Neural progenitor cell (in vitro differentiated cells): ENCODE measurements at regions not wholly inside any gene's neighbourhood (a gene's known extent, or its start where the extent isn't known, plus 50 kb on each side); places are given as distances from the start of the nearest gene placed in this dataset.

Experiments
- DNase-seq: peaks from one replicate; pipeline ENCODE4 v3.0.0-alpha.2; 2016; ENCODE audit warnings: low spot score
- H2AFZ ChIP-seq: fragments of 200-600 bp; sonication (generic); replicated peaks from 2 replicates; pipeline ENCODE4 v1.6.1; 2016; ENCODE audit warnings: antibody characterized with exemption
- H3F3A ChIP-seq: fragments of 200-600 bp; sonication (generic); 2 replicates; pipeline ENCODE4 v1.6.1; 2016; ENCODE audit warnings: antibody characterized with exemption, low read depth
- H3K27ac ChIP-seq: fragments of 200-600 bp; sonication (generic); 2 replicates; pipeline ENCODE4 v1.5.1; 2016; ENCODE audit warnings: mild to moderate bottlenecking
- H3K27me3 ChIP-seq: fragments of 200-600 bp; sonication (generic); 2 replicates; pipeline ENCODE4 v1.6.1; 2016; ENCODE audit warnings: mild to moderate bottlenecking, moderate library complexity
- H3K36me3 ChIP-seq: fragments of 200-600 bp; sonication (generic); 2 replicates; pipeline ENCODE4 v1.5.1; 2016
- H3K4me1 ChIP-seq: fragments of 200-600 bp; sonication (generic); 2 replicates; pipeline ENCODE4 v1.6.1; 2016; ENCODE audit warnings: mixed run types
- H3K4me2 ChIP-seq: fragments of 200-600 bp; sonication (generic); 2 replicates; pipeline ENCODE4 v1.6.1; 2016
- H3K4me3 ChIP-seq: fragments of 200-600 bp; sonication (generic); 2 replicates; pipeline ENCODE4 v1.5.1; 2016
- H3K79me2 ChIP-seq: fragments of 200-600 bp; sonication (generic); 2 replicates; pipeline ENCODE4 v1.6.1; 2016; ENCODE audit warnings: low read depth
- H3K9ac ChIP-seq: fragments of 200-600 bp; sonication (generic); 2 replicates; pipeline ENCODE4 v1.6.1; 2016
- H3K9me3 ChIP-seq: fragments of 200-600 bp; sonication (generic); 2 replicates; pipeline ENCODE4 v1.5.1; 2016; ENCODE audit warnings: low read depth
- H4K20me1 ChIP-seq: fragments of 200-600 bp; sonication (generic); 2 replicates; pipeline ENCODE4 v1.6.1; 2016; ENCODE audit warnings: low read depth
- H3K27ac Mint-ChIP-seq: 3 replicates; pipeline ENCODE4 v1.8.0; 2021; ENCODE audit warnings: mixed read lengths
- H3K27me3 Mint-ChIP-seq: 2 replicates; pipeline ENCODE4 v1.8.0; 2022; ENCODE audit warnings: low read depth, mild to moderate bottlenecking, inconsistent platforms, moderate library complexity, mixed read lengths; ENCODE audit not compliant: insufficient read depth
- H3K36me3 Mint-ChIP-seq: 3 replicates; pipeline ENCODE4 v1.8.0; 2021; ENCODE audit warnings: mixed read lengths
- H3K4me1 Mint-ChIP-seq: 3 replicates; pipeline ENCODE4 v1.8.0; 2021; ENCODE audit warnings: mixed read lengths
- H3K4me3 Mint-ChIP-seq: 3 replicates; pipeline ENCODE4 v1.8.0; 2021; ENCODE audit warnings: mild to moderate bottlenecking, moderate library complexity, mixed read lengths
- H3K9me3 Mint-ChIP-seq: 3 replicates; pipeline ENCODE4 v1.8.0; 2020; ENCODE audit warnings: mixed read lengths
- EZH2 ChIP-seq: fragments of 200-600 bp; sonication (generic); IDR thresholded peaks from 2 replicates; pipeline ENCODE4 v1.6.1; 2017; ENCODE audit warnings: antibody characterized with exemption, mild to moderate bottlenecking, moderate library complexity
- EZH2phosphoT487 ChIP-seq: fragments of 200-600 bp; sonication (generic); IDR thresholded peaks from 2 replicates; pipeline ENCODE4 v1.6.1; 2017; ENCODE audit warnings: antibody characterized with exemption
- TF ChIP-seq, protein P1 (sequence below): fragments of 200-600 bp; sonication (generic); IDR thresholded peaks from 2 replicates; pipeline ENCODE4 v1.5.1; 2017; ENCODE audit warnings: antibody characterized with exemption, mild to moderate bottlenecking

DNA sequence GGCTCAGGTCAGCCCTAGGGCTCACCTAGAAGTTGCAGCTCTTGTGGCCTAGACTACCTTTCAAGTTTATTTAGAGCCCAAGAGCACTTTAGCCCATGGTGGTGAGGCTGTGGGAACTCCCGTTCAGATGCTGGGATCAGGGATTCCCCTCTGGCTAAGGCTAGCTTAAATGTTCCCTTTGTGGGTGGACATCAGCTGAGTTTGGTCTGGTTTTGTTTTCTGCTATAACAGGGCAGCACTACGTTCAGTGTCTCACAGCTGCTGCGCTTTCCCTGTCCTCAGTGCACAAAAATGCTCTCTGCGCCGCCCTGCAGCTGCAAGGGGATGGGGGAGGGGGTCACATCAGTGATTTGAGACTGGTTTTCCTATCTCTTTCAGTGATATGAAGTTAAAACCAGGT lies 170.5 kb upstream of the KCNJ3 start:
- H3K9me3 ChIP-seq, result no peaks in the 10 kb centered on the region
- no peaks in the 10 kb centered on the region for H3K79me2 ChIP-seq
- Mint-ChIP-seq H3K4me1 (no peaks in the 10 kb centered on the region), H3K27me3 (peaks cover 2% of the 10 kb centered on the region), H3K27ac (no peak overlapping the region), H3K4me3 (no peak overlapping the region), H3K9me3 (no peaks in the 10 kb centered on the region), H3K36me3 (no peaks in the 10 kb centered on the region)
- H4K20me1 ChIP-seq, result no peaks in the 10 kb centered on the region
- no peak overlapping the region for H3K9ac ChIP-seq
- H3K36me3 ChIP-seq, result no peaks in the 10 kb centered on the region
- H3F3A ChIP-seq, result no peaks in the 10 kb centered on the region
- H2AFZ ChIP-seq, result no peak overlapping the region
- H3K4me3 ChIP-seq, result no peak overlapping the region
- H3K27me3 ChIP-seq, result no peaks in the 10 kb centered on the region
- no peak for DNase-seq
- no peak overlapping the region for H3K27ac ChIP-seq
- H3K4me1 ChIP-seq, result no peaks in the 10 kb centered on the region
- TF ChIP-seq EZH2 (no peak), EZH2phosphoT487 (no peak)
- H3K4me2 ChIP-seq, result no peak overlapping the region

DNA sequence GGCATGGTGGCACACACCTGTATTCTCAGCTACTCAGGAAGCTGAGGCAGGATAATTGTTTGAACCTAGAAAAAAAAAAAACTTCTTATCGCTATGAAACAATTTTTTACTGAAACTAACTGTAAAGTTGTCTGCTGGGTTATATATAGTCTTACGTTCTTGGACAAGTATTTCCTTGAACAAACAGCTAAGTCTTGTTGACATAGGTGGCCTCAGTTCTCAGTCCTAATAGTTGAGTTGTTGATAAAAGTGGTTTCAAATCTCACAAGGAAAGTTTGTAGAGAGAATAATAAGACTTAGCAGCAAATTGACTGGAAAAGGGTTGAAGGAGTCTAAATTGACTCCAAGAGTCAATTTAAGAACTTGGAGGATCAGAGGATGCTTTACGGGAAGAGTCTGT lies 166.5 kb upstream of the KCNJ3 start:
- no peaks in the 10 kb centered on the region for H3K9me3 Mint-ChIP-seq
- Histone ChIP-seq H3K9me3 (no peaks in the 10 kb centered on the region), H3F3A (no peaks in the 10 kb centered on the region), H3K36me3 (no peaks in the 10 kb centered on the region), H3K27ac (no peak overlapping the region), H3K4me3 (no peak overlapping the region), H2AFZ (no peak overlapping the region), H3K27me3 (no peaks in the 10 kb centered on the region), H3K79me2 (no peaks in the 10 kb centered on the region), H3K4me1 (no peaks in the 10 kb centered on the region), H3K4me2 (no peak overlapping the region), H3K9ac (no peak overlapping the region), H4K20me1 (no peaks in the 10 kb centered on the region)
- no peak overlapping the region for H3K27ac Mint-ChIP-seq
- H3K4me1 Mint-ChIP-seq, result no peaks in the 10 kb centered on the region
- no peaks in the 10 kb centered on the region for H3K36me3 Mint-ChIP-seq
- TF ChIP-seq EZH2 (no peak), EZH2phosphoT487 (no peak)
- TF ChIP-seq, protein P1, sequence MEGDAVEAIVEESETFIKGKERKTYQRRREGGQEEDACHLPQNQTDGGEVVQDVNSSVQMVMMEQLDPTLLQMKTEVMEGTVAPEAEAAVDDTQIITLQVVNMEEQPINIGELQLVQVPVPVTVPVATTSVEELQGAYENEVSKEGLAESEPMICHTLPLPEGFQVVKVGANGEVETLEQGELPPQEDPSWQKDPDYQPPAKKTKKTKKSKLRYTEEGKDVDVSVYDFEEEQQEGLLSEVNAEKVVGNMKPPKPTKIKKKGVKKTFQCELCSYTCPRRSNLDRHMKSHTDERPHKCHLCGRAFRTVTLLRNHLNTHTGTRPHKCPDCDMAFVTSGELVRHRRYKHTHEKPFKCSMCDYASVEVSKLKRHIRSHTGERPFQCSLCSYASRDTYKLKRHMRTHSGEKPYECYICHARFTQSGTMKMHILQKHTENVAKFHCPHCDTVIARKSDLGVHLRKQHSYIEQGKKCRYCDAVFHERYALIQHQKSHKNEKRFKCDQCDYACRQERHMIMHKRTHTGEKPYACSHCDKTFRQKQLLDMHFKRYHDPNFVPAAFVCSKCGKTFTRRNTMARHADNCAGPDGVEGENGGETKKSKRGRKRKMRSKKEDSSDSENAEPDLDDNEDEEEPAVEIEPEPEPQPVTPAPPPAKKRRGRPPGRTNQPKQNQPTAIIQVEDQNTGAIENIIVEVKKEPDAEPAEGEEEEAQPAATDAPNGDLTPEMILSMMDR, result no peak
- H3K27me3 Mint-ChIP-seq, result peaks cover 4% of the 10 kb centered on the region
- no peak overlapping the region for H3K4me3 Mint-ChIP-seq
- no peak for DNase-seq

DNA sequence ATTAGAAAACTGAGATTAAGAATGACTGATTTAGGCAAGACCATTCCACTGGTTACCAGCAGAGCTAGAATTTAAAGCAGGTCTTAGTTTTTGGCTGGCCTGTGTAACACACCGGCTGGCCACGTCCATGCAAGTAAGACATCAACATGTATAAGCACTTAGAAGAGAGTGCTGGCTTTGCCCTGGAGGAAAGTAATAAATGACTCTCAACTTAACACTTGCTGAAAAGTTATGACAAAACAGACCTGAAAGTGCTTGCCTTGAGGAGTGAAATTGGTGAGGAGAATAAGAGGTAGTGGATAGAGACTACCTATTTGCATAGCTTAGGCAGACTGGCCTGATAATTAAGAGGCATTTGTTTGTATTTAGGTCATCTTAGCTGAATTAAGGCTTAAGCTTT lies 165.7 kb upstream of the KCNJ3 start:
- H3K27me3 Mint-ChIP-seq, result peaks cover 4% of the 10 kb centered on the region
- no peak overlapping the region for H3K9ac ChIP-seq
- no peak overlapping the region for H3K27ac Mint-ChIP-seq
- H3K79me2 ChIP-seq, result no peaks in the 10 kb centered on the region
- no peaks in the 10 kb centered on the region for H3K4me1 ChIP-seq
- H3K4me3 ChIP-seq, result no peak overlapping the region
- H2AFZ ChIP-seq, result no peak overlapping the region
- DNase-seq, result no peak
- no peak overlapping the region for H3K27ac ChIP-seq
- TF ChIP-seq EZH2, result no peak
- TF ChIP-seq, protein P1, result no peak
- no peak for TF ChIP-seq EZH2phosphoT487
- H3K9me3 ChIP-seq, result no peaks in the 10 kb centered on the region
- no peaks in the 10 kb centered on the region for H3F3A ChIP-seq
- no peak overlapping the region for H3K4me3 Mint-ChIP-seq
- no peak overlapping the region for H3K4me2 ChIP-seq
- peaks cover under 1% of the 10 kb centered on the region for H3K4me1 Mint-ChIP-seq
- no peaks in the 10 kb centered on the region for H3K27me3 ChIP-seq
- H4K20me1 ChIP-seq, result no peaks in the 10 kb centered on the region
- H3K9me3 Mint-ChIP-seq, result no peaks in the 10 kb centered on the region
- no peaks in the 10 kb centered on the region for H3K36me3 ChIP-seq
- no peaks in the 10 kb centered on the region for H3K36me3 Mint-ChIP-seq

DNA sequence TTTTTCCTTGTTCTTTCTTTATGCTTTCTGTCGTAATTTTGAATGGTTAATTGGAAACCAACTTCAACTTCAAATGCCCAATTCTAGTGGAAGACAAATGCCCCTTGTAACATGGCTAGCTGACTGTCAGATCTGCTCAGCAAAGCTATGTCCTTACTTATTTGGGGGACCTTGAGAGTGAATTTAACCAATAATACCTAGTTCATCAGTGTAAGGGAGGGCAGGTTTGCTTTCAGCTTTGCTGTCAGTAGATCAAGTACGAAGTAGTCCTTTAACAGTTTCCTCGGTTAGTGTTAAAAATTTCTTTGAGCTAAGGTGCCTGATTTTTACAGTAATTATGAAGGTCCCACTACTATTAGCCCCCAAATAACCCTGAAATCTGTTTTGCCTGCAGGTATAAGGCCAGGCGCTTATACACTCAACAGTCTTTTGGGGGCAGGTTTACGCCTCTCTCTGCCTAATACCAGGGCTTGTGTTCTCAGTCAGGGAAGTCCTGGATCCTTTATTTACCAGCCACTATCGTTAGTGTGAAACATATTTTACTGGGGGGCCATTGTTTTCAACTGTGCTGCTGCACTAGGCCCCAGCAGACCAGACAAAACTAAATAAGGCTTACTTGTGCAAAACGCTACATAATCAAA lies 165.1 kb upstream of the KCNJ3 start:
- no peak for TF ChIP-seq EZH2phosphoT487
- TF ChIP-seq, protein P1, result peak; percentile 13
- TF ChIP-seq EZH2, result no peak
- H3K79me2 ChIP-seq, result no peaks in the 10 kb centered on the region
- H4K20me1 ChIP-seq, result no peaks in the 10 kb centered on the region
- H3K27ac ChIP-seq, result no peak overlapping the region
- H2AFZ ChIP-seq, result peak overlapping the region; percentile 82
- H3K9me3 Mint-ChIP-seq, result no peaks in the 10 kb centered on the region
- DNase-seq, result peak; percentile 27
- H3K4me3 ChIP-seq, result no peak overlapping the region
- no peak overlapping the region for H3K4me3 Mint-ChIP-seq
- no peak overlapping the region for H3K4me2 ChIP-seq
- H3K27ac Mint-ChIP-seq, result no peak overlapping the region
- H3K4me1 Mint-ChIP-seq, result peaks cover 4% of the 10 kb centered on the region
- H3K27me3 ChIP-seq, result no peaks in the 10 kb centered on the region
- no peaks in the 10 kb centered on the region for H3K9me3 ChIP-seq
- no peaks in the 10 kb centered on the region for H3F3A ChIP-seq
- no peak overlapping the region for H3K9ac ChIP-seq
- no peaks in the 10 kb centered on the region for H3K36me3 Mint-ChIP-seq
- H3K36me3 ChIP-seq, result no peaks in the 10 kb centered on the region
- peaks cover 4% of the 10 kb centered on the region for H3K27me3 Mint-ChIP-seq
- no peaks in the 10 kb centered on the region for H3K4me1 ChIP-seq
